GM19328 (cell line): ENCODE measurements at regions not wholly inside any gene's neighbourhood (a gene's known extent, or its start where the extent isn't known, plus 50 kb on each side); places are given as distances from the start of the nearest gene placed in this dataset.

Experiments
- ATAC-seq: cut with Tn5 transposase; IDR thresholded peaks from one replicate; pipeline ENCODE4 v1.9.1; 2021; ENCODE audit warnings: mild to moderate bottlenecking, moderate library complexity; ENCODE audit not compliant: unreplicated experiment

DNA sequence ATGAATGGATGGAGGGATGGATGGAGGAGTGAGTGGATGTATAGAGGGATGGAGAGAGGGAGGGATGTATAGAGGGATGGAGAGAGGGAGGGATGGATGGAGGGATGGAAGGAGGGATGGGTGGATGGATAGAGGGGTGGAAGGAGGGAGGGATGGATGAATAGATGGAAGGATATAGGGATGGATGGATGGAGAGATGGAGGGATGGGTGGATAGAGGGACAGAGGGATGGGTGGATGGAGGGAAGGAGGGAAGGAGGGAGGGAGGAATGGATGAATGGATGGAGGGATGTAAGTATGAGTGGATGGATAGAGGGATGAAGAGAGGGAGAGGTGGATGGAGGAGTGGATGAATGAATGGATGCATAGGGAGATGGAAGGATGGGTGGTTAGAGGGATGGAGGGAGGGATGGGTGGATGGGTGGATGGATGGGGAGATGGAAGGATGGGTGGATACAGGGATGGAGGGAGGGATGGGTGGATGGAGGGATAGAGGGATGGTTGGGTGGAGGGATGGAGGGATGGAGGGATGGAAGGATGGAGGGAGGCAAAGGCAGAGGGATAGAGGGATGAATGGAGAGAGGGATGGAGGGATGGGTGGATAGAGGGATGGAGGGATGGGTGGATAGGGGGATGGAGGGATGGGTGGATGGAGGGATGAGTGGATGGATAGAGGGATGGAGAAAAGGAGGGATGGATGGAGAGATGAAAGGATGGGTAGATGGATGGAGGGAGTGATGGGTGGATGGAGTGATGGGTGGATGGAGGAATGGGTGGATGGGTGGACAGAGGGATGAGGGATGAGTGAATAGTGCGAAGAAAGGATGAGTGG, 313.8 kb downstream of the UACA start:
- ATAC-seq, result no peak

DNA sequence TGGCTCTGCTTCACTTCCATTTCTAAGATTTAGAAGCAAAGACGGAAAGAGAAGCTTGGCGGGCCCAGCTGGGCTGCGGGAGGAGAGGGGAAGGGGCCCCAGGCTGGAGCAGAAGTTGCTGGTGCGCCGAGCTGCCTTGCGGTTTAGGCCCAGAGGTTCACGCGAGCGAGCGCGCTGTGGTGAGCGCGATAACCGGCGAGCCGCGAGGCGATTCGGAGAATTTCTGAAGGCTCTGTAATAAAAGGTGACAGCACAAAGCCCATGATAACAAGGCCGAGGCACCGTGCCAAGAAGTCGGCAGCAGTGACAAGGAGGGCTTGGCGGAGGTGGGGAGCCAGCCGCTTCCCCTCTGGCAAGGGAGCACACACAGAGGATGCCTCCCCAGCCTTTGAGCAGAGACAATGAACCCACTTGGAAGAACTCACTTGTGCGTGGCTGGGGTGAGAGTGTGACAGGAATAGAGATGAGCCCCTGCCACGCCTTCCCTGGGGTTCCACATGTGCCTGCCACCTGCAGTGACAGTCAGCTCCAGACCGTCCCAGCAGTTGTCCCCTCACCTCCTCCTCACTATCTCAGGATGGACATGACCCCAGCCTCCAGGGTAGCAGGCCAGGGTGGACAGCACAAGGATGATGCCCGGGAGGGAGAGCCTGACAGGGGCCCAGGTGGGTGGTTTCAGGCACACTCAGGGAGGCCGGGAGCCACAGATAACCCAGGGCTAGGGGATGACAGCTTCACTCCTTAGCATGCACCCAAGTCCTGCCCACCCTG, 315.2 kb downstream of the UACA start:
- ATAC-seq, result no peak

DNA sequence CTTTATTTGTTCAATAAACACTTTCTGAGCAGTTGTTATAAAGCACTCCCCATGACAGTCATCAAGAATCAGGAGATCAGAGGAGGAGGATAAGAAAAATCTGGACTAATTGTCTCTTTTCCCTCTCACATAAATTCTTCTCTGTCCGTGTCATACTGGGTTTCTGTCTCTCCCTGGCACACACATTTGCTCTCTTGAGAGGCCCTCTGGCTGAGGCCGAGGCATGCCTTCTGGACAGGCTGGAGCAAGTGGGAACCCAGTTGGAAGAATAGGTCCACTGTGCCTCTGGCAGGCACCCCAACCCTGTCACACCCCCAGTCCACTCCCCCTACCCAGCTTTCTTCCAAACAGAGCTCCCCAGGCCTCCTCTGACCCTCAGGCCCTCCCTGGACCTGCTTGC, 315.8 kb downstream of the UACA start:
- no peak for ATAC-seq

DNA sequence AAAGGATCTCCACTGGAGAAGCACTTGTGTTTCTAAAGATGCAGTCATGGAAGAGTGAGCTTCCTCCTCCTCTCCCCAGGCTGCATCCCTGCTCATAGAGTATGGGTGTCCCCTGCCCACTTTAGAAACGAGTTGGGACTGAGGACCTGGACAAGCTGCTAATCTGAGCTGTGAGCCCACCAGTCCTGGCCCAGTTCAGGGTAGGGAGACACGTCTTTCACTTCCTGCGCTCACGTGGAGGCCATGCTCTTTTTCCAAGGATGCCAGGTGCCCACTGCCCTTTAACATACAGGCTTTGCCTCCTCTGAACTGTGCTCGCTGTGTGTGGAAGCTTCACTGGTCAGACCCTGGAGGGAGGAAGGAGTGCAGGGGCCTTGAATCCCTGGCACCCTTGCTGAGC, 316.3 kb downstream of the UACA start:
- no peak for ATAC-seq

DNA sequence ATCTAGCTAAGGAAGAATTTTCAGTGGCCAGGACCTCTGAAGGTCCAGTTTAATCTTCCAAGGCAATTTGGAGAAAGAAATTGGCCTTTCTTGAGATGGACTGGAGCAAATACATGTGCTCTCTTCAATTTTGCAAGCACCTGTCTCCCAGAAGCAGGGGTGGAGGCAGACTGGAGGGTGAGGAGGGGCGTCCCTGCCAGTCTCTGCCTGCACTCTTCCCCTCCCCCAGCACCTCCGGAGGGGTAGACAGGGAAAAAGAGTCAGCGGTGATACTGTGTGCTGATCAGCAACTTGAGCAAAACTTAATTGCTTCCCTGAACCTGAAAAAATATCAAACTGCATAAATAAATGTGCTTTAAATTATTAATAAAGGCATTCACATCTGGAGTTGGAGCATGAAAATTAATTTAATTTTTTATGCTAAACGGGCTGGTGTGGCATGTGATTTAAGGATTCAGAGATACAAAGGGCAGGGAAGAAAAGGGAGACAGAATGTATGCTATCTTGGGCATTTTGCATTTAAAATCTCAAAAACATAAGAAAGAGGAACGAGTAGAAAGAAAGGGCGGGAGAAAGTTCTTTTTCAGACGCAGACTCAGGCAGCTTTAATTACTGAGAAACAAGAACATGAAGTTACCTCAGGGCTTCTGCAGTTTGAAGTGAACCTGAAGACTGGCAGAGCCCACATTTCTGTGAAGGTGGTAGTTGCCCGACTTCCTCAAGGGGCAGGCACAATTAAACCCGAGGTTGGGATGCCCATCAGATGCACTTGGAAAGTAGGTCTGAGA, 319.7 kb downstream of the UACA start:
- ATAC-seq, result no peak

DNA sequence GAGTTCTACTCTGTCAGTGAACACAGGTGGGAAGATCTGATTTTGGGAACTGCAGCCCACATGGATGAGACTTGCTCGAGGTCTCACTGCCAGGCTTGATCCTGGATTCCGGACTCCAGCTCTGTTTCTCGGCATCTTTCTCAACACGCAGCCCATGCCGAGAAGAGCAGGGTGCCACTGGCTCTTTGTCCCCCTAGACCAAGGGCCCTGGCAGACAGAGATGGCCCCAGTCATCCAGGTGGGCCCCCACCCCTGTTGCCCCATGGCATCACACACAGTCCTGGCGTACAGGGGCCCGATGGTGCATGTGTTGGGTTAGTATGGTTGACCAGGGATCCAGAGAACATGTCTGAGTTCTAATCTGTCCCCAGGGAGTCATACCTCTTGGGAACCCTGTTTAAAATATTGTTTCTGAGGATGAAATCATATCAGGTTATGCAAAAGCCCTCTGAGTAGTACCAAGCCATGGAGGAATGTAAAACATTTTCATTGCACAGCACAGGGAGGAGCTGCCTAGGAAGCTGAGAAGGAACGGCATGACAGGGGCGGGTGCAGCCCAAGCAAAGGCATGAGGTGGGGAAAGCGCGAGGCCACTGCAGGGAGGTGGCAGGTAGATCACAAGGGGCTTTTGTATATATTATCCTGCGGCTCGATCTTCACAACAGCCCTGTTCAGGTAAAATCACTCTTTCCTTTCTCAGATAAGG, 320.6 kb downstream of the UACA start:
- no peak for ATAC-seq

DNA sequence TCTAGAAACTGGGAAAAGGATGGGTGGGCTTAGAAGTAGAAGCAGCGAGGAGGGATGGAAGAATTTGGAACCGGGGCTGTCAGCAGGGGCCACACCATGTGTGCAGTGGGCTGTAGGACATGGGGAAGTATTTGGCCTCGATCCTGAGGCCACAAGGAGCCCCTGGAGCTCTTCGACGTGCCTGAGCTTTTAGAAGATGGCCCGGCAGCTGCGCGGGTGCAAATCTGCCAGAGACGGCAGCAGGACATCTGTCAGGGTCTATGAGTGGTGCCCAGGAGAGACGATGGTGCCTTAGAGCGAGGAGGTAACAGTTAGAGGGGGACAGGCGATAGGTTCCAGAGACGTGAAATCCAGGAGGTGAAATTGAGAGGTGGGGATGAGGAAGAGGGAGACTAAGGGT, 321.1 kb downstream of the UACA start:
- ATAC-seq, result no peak

DNA sequence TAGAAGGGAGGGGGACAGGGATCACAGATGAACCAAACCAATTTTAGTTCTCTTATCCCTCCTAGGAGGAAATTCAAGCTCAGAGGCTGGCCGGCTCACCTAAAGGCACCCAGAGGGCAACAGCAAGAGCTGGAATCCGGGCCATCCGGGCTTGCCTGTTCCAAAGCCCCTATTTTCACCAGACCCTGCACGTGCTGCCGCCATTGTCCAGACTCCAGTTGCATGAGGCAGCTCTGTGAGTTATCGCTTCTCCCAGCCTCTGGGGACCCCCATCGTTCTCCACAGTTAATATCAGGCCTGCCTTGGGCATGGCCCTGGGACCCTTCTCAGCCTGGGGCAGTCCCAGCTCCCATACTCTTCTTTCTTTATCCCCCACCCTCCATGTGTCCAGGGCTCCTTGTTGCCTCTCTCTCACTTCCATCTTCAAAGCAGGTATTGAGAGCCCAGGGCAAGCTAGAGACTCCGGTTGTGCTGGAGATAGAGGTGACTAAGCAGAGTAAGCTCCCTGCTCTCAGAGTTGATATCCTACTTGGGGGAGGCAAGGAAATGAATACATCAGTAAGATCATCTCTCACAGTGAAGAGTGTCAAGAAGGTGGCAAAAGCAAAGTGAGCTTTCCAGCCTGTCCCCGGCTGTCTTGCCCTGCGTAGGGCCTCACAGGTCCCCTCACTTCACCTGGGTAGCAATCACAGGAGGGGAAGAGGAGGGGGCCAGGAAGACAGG, 322.8 kb downstream of the UACA start:
- no peak for ATAC-seq

DNA sequence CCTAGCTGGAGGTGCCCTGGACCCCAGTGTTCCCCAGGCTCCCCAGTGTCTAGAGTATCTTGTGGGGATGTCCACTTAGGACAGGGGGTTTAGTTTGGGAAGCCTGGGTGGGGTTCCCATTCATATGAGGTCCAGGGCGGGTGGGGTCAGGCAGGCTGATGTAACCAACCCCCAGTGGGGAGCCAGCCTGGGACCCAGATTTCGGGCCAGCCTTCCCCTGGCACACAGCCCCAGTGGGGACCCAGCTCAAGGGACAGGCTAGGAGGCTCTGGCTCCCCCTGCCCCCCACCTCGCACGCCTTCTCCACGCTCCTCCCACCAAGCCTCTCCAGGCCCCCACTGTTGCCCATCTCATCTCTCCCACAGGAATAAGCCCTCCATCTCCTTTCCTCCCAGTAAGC, 323.5 kb downstream of the UACA start:
- ATAC-seq, result no peak

DNA sequence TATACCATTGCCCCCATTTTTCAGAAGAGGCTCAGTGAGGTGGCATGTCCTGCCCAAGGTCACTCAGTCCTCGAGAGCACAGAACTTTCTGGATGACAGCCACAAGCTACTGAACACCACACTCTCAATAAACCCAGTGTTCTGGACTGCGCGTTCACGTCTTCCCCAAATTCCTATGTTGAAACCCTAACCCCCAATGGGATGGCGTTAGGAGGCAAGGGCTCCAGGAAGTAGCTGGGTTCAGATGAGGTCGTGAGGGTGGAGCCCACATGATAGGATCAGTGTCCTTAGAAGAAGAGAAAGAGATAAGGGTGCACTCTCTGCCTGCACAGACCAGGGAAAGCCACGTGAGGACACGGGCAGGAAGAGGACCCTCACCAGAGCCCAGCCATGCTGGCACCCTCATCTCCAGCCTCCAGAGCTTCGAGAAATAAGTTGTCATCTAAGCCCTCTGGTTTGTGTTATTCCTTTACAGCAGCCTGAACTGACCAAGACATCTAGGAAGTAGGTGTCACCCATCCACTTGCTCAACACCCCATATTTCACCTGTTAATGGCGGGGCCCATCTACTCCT, 324.0 kb downstream of the UACA start:
- ATAC-seq, result no peak

DNA sequence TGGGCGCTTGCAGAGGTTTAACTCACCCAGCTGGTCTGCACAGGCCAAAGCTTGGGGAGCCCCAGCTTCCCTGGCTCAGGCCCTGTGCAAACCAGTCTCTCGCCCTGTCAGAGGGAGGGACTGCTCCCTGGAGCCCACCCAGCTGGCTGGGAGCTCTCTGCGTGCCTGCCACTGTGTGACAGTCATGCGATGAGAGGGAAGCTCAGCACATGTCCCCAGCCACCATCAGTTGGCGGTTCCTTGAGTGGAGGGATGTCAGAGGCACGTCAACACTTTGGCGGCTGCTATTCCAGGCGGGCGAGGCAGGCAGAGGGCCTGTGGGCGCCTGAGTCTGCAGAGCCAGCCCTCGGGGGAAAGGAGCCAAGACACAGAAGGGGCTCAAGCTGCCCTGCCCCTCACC, 324.6 kb downstream of the UACA start:
- no peak for ATAC-seq

DNA sequence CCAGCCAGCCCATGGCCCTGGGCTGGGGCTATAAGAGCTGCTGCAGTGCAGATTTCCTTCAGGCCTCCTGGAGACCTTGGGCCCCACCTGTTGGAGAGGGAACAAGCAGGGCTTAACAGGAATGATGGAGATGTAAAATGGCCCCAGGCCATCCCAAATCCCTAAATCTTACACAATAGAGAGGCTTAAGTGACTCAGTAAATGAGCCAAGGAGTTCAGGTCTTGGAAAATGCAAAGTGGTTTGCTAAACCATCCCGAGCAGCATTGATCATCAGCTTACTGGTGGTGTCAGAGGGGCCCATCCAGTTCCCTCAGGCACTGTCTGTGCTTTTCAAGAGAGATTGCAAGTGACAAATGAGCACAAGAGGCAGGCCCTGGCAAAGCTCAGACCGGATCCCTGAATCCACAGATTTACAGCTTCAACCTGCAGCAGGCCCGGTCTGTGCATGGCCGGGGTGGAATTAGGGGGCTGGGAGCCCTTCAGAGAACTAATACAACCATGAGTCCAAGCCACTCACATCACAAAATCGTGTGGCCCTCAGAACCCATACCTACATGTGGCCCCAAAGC, 325.4 kb downstream of the UACA start:
- ATAC-seq, result no peak

DNA sequence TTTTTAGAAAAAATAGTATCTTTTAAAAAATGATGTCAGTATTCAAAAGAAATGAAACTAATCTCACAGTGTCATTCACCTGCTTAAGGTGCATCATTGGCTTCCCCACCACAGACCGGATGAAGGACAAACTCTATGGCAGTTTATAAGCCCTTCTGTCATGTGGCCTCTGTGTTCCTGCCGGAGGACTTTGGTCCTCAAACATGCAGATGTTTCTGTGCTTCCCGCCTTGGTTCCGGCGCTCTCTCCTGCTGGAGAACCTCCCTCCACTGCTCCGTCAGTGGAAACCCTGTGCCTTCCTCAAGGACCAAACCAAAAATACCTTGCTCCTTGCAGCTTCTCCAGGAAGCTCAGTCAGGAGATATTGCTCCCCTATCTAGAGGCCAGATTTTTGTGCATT, 326.3 kb downstream of the UACA start:
- no peak for ATAC-seq

DNA sequence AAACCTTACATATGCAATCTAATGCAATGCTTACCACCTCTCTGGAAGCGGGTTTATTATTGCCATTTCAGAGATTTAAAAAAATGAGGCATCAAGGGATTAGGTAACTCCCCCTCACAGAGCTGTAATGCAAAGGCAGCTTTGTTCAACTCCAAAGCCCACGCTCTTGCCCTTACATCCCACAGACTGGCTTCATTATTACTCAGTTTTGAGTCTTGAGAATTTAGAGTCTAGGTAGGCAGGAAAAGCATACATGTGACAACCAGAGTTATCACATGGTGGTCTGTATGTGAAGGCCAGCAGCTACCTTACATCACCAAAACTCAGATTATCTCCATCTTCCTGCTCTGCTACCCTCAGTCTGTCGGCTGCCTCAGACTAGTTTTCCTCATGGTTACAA, 326.9 kb downstream of the UACA start:
- no peak for ATAC-seq

DNA sequence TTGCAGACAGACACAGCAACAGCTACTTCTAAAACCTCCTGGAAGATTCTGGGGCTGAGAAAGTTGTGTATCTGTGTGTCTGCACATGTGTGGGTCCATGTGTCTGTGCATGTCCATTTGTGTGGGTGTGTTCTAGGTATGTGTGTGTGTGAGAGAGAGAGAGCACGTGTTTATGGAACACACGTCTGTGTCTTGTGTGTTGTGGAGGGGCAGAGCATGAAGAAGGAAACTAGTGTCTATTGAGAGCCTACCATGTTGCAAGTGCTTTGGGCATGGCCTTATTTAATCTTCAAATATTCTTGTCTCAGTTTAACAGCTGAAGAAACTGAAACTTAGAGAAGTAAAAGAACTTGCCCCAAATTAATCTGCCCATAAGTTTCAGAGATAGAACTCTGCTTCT, 327.5 kb downstream of the UACA start:
- ATAC-seq, result no peak

DNA sequence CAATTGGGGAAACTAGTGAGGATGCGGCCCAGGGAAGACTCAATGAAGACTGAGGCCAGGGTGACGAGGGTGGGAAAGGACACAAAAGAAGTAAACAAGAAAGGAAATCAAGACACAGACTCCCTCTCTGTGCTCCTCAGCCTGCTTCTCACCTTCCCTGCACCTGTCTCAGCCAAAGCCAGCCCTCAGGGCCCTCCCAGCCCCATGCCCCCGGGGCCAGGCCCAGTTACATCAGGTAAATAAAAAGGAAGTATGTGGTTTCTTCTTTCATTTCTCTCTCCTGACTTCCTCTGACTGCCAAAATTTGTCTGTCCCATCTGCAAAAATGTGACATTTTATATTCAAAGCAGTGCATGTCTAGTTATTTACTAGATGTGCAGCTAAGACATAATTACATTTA, 328.0 kb downstream of the UACA start:
- no peak for ATAC-seq

DNA sequence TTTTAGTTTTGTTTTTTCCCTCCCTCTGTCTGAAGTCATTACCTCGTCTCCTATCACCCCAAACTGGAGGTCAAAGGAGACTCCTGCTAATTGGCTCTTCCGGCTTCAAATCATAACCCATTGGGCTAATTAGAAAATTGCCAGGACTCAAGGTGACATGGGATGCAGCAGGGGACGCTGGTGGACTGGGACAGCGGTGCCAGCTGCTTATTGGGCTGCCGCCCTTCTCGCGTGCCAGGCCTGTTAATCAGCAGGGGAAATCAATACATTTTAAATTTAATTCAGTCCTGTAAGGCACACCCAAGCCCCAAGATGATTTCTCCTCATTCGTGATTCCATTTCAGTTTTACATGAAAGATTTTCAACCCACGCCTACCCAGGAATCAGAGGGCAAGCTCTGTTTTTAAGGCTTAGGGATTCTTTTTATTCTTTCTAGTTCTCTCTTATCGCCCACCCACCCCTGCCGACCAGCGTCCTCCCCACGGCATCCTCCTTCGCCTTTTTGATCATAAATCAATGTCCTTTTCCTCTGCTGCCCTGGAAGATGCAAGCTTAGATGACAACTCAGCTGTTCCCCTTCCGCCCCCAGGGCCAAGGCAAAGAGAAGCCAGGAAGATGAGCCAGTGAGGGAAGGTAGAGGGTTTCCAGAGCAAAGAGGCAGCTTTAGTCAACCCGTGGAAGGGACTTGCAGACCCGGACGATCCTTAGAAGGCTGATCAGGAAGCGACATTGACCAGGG, 329.6 kb downstream of the UACA start:
- ATAC-seq, result no peak

DNA sequence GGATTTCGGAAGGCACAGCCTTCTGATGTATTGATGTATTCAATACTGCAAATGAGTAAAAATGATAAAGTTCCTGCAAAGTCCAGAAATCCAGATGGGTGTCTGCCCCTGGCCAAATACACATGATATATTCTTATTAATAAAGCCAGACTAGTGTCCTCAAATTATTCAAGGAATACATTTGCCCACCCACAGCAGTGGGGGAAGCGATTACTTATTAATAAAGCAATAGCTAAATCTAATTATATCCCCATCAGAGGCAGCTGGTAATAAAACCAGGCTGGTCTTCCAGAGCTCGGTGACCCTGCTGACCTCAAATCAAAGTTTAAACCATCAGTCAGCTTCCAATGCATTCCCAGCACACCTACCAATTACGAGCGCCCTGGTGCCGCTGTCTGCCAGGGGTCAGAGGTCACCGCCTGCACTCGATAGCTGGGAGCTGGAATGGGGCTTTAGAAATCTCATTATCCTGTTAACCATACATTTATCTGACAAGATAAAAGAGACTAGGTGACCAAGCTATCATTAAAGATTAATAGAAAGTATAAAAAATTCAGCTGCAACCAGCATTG, 330.3 kb downstream of the UACA start:
- no peak for ATAC-seq

DNA sequence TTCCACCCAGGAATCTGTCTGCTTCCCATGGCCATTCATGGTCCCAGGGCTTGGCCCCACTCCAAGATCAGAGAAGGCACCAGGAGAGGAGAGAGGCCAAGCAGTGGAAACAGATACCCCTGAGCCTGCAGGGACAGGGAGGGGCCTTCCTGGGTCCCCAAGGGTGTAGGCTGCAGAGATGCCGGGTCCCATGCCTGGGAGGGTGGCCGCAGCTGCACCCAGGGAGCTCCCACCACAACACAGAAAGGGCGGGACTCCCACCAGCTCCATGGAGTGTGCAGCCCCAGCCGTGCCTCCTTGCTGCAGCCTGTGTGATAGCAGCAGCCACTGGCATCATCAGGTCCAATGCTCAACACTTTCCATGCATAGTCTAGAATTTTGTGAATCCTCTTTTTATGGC, 331.5 kb downstream of the UACA start:
- no peak for ATAC-seq
